ENCODE measurements at regions not wholly inside any gene's neighbourhood (a gene's known extent, or its start where the extent isn't known, plus 50 kb on each side); places are given as distances from the start of the nearest gene placed in this dataset.

- DNase-seq, result no peak
- intact Hi-C loops (cut with DNase I), result no loop called here
These were observed 271.4 kb downstream of the RASSF9 start for GRCh38 chr12:85564786-85565185.

- DNase-seq, result peak in 1 of 10 donors; percentile 47
- intact Hi-C loops (cut with DNase I), result no loop called here
These were observed 267.7 kb downstream of the RASSF9 start for GRCh38 chr12:85568395-85569103.

DNA sequence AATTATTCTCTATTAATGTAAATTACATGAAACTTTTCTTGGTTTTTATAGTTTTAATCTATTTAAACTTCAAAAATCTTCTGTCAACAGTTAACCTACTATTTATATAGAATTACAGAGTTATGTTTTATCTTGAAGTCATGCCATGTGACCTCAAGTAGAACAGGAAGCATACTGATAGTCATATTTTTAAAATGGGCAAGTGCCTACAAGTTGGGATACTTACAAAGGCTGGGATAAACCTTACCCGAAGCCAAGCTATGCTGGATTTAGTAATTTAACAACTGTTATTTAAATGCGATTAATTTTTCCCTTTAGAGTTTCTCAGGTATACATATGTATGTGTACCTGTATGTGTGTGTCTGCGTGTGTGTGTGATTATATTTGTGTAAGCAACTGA lies 266.9 kb downstream of the RASSF9 start:
- no peak for DNase-seq
- intact Hi-C loops (cut with DNase I), result no loop called here

- intact Hi-C loops (cut with DNase I), result no loop called here
- DNase-seq, result no peak
These were observed 263.3 kb downstream of the RASSF9 start for GRCh38 chr12:85572956-85573355.

DNA sequence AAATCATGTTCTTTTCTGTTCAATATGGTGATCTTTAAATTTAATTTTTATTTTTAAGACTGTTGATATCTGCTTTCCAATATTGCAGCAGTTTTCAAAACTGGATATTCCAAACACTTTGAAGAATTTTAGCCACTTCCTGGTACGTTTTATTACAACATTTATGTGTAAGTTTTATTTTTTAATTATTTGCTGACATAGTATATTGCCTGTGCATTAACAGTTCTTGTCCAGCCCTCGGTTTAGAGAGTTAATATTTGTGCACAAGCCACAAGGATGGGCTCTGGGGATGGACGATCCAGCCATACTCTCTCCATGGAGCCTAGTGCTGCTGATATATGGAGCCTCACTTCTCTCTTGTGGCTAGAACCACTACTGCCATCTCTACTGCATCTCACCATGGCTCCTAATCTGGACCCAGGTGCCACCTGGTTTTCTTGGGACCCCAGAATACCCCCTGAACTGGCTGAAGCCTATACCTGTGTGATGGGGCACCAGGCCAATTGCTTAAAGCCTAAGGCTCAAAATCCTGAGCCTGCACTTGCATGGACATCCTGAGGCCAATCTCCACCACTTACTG lies 262.5 kb downstream of the RASSF9 start:
- no peak for DNase-seq
- intact Hi-C loops (cut with DNase I), result no loop called here

DNA sequence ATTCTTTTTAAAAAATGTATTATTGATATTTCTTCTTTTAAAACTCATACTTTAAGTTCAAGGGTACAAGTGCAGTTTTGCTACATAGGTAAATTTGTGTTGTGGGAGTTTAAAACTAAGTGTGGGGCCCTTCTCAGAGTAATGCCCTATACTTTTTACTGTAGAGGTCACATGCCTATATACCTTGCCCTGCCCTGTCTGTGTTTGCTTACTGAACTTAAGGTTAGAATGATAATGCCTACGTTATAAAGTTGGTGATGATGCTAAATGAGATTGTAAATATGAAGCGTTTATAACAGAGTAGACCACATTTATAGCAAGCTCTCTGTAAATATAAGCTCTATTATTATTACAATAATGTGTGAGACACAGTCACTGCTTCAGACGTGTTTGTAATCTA lies 261.9 kb downstream of the RASSF9 start:
- no peak for DNase-seq
- intact Hi-C loops (cut with DNase I), result no loop called here

- intact Hi-C loops (cut with DNase I), result loop anchor here (5.0 kb wide), 1 partner anchor 292 kb away; no protein-coding TSS in a partner anchor
- peak in 4 of 10 donors; percentile 16 to 46 (median 24) for DNase-seq
These were observed 260.8 kb downstream of the RASSF9 start for GRCh38 chr12:85575120-85576096.

- no peak for DNase-seq
- intact Hi-C loops (cut with DNase I), result no loop called here
These were observed 255.5 kb downstream of the RASSF9 start for GRCh38 chr12:85580562-85581168.

GRCh38 chr12:85587158-85587557 lies 249.1 kb downstream of the RASSF9 start:
- intact Hi-C loops (cut with DNase I), result no loop called here
- DNase-seq, result no peak

DNA sequence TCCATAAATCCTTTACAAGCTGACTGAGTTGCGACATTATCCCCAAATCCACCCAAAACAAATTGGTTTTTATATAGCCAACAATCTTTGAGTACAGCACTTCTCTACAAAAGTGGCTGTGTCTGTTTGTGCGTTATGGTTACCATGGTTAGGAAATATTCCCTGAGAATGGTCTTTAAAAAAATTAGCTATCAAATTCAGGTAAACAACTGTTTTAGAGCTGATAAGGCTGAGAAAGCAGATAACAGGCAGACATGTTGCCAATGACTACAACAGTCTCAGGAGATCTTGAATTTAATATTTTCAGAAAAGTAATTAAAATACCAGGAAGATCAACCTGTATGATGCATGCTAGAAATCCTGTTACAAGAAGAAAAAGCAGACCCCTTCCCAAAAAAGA lies 248.0 kb downstream of the RASSF9 start:
- intact Hi-C loops (cut with DNase I), result no loop called here

DNA sequence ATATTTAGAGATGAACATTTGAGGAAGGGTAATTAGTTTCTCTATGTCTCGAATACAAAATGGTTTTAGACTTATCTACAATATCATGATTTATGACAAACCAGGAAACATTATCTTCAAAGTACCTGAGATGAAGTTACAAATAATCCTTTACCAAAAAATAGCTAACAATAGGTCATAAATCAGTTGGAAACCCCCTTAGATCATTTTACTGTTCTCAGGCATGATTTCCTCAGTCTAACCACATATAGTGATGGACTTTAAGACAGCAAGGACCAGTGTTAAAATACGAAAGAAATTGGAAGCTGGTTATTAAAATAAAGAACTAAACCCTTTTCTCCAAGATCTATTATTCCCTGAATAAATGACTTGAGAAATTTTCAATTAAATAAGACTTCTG lies 235.4 kb downstream of the RASSF9 start:
- no peak for DNase-seq
- intact Hi-C loops (cut with DNase I), result no loop called here

More for the DNA sequence above, 248.0 kb downstream of the RASSF9 start:
- DNase-seq, result no peak

DNA sequence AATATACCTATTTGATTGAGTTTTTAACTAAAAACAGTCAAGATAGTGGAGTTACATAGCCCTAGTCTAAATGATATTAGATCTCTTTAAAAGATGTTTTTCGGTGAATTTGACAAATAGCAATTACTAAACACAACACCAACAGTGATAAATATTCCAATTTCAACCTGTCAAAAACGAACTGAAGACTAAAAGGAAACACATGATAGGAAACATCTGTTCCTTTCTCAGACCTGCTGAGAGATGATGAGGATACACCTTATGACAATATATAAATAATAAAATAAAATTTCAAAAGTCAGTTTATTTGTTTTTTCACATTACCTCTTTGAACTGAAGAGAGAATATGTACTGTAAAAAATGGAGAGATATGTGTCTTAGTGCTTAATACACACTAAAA lies 232.7 kb downstream of the RASSF9 start:
- intact Hi-C loops (cut with DNase I), result no loop called here
- DNase-seq, result no peak

DNA sequence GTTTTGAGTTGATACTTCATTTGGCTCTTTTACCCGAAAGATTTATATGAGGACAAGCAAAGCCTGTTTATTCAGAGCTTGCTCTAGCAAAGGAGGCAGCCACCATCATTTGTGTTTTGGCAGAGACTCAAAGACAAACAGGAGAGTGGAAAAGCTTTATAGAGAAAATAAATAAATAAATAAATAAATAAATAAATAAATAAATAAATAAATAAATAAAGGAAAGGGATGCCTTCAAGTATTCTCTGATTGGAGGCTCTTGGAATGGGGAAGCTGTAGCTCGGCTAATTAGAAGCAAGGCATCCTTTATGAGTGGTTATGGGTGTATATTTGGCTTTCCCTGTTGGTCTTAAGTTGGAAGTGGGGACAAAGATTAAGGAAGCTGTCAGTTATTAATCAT lies 229.8 kb downstream of the RASSF9 start:
- intact Hi-C loops (cut with DNase I), result no loop called here
- DNase-seq, result no peak

DNA sequence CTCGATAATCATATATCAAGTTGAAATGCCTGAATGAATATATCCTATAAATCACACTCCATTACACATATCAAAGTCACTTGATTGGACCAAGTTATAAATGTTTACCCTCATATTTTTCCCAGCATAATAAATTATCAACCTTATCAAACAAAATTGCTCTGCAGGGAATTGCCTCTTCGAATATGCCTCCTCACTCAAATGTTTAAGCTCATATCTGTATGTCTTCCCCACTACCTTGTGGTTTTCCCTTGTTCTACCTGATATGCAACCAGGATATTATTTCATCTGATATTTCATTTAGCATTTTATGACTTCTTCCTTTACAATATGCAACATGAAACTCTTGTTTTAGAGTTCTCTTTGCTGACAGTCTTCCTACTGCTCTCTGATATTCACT lies 226.4 kb downstream of the RASSF9 start:
- intact Hi-C loops (cut with DNase I), result no loop called here
- DNase-seq, result no peak

DNA sequence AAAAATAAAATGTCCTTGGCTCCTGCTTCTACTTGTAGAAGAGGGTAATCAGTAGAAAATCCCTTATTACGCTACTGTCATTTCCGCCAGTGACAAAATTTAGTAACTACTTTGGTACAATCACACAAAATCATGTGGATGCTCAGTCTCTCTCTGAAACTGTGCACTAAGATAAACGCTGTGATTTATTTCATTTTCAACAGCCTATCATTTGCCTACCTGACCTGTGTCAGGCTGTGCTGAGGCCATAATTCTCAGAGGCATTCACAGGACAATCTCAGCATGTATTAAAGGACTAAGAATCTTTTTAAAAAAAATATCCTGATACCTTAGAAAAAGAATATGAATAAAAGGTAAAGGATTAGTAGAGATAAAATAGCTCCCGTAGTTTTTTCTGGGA lies 226.0 kb downstream of the RASSF9 start:
- no peak for DNase-seq
- intact Hi-C loops (cut with DNase I), result no loop called here

DNA sequence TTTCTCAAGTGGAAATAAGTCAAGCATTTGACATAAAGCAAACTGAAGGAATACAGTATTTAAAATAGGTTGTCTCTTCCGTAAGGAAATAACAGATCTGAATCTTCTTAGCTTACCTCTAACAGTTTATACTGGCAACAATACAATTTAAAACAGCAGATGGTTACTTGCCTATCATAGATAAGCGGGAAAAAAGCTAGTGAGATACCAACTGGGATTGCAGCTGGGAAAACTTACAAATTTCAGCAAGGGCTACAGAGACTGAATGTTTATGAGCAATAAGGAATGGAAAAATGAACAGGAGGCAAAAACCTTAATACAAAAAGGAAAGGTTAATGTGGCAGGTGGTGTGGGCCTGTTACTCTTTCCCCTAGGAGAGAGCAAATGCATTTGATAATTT lies 220.0 kb downstream of the RASSF9 start:
- no peak for DNase-seq
- intact Hi-C loops (cut with DNase I), result no loop called here

GRCh38 chr12:85617307-85618091 lies 218.7 kb downstream of the RASSF9 start:
- intact Hi-C loops (cut with DNase I), result no loop called here
- DNase-seq, result no peak

DNA sequence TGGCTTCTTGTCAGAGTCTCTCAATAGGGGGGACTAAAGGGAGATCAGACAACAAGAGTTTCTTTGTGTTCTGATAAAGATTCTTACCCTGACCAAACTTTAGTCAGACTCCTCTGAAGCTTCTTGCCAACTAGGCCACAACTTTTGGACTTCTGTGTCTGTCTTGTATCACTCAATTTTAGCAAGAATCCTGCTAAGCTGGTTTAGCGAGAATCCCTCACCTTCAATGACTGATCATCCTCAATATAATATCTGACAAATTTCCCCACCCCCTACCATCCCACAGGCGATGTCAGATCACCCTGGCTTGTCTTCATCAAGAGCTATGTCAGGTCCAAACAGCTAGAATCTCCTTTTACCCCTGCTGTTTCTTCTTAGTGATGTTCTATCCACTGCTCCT lies 215.2 kb downstream of the RASSF9 start:
- intact Hi-C loops (cut with DNase I), result no loop called here
- no peak for DNase-seq

GRCh38 chr12:85623763-85624162 lies 212.4 kb downstream of the RASSF9 start:
- no peak for DNase-seq
- intact Hi-C loops (cut with DNase I), result no loop called here

DNA sequence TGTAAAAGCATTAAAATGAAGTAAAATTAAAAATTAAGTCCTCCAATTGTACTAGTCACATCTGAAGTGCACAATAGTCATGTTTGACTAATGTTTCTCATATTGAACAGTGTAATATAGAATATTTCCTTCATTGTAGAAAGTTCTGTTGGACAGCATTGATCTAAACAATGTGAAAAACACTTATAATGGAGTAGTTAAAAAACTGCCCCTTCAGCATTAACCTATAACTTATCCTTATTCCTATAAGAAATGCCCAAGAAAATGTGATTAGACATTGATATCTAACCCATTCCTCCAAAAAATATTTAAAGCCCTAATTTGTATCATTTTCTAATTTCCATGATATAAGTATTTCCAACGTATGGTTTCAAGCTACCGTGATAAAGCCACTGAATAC lies 210.7 kb downstream of the RASSF9 start:
- no peak for DNase-seq
- intact Hi-C loops (cut with DNase I), result no loop called here
